GM21529 (cell line): ENCODE measurements at regions not wholly inside any gene's neighbourhood (a gene's known extent, or its start where the extent isn't known, plus 50 kb on each side); places are given as distances from the start of the nearest gene placed in this dataset.

Source experiments
- ATAC-seq: cut with Tn5 transposase; IDR thresholded peaks from one replicate; pipeline ENCODE4 v1.9.1; 2021; ENCODE audit not compliant: unreplicated experiment

DNA sequence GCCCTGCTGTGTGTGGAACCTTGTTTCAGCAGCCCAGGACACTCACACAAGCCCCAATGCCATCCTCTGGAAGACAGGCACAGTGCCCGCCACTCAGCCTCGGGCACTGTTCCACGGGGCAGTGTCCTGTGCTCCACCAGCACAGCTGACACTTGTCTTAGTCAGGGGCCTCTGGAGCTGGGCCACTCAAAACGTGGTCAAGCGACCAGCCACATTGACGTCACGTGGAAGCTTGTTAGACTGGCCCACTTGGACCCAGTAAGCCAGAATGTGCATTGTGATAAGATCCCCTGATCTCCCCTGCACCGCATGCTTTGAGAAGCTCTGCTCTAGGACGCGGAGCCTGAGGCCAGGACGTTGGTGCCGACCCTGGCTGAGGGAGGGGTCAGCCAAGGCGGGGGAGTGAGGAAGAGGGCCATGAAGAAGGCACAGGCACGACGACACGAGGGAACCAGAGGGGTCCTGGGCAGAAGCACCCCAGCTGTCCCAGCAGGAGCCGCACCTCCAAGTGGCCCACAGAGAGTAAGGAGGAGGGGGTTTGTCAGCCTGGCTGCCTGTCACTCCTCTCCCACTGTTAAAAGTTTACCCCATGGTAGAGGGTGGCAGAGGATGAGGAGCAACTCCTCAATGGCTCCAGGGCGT, 64.6 kb downstream of the LINC01488 start:
- no peak for ATAC-seq

DNA sequence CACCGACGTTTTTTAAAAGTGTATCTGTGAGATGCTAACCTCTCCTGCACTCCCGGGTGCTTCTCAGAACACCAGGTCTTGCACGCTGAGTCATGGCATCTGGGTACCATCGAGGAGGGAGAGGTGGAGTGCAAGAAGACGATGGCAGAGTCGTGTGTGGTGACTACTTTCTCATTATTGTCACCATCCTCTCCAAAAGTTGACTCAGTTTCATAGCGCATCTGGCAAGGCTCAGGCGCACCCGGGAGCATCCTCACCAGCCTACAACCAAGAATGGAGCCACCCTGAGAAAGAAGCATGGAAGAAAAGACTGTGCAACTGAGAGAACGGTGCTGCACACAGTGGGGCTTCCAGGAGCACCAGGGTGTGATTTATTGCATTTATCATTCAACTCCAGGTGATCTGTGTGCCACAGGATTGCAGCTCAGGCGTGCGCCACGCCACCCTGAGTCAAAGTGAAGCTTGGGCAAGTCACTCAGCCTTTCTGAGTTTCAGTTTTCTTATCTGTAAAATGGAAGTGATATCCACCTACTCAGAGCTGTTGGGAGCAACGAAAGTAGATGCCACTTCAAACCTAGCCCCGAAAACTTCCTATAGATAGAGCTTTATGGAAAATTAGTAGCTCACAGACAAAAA, 65.4 kb downstream of the LINC01488 start:
- peak; percentile 76 for ATAC-seq

DNA sequence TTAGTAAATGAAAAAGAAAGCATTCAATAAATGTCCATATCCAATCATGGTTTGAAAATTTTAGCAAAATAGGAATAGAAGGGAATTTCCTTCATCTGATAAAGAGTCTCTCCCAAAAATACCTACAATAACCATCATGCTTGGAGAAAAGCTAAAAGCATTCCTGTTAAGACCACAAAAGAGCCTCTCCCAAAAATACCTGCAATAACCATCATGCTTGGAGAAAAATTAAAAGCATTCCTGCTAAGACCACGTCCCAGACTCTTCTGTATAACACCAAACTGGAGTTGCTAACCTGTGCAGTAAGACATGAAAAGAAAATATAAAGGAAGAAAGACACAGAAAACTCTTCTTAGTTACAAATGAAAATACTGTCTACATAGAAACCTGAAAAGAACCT, 69.4 kb downstream of the LINC01488 start:
- ATAC-seq, result no peak

DNA sequence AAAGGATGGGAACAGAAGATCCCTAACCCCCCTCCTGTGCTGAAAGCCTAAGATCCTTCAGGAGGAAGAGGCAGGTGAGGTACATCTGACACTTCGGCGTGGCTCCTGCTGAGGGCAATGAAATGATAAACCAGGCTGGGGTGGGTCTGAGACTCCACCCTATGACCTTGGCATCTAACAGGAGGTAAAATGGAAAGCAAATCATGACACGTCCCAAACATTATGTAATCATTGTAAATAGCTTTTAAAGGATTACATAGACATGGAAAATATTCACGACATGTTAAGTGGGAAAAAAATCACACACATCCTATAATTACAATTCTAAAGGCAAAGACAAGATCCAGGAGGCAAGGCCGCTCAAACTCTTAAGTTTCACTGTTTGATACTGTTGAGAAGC, 70.5 kb downstream of the LINC01488 start:
- ATAC-seq, result no peak

DNA sequence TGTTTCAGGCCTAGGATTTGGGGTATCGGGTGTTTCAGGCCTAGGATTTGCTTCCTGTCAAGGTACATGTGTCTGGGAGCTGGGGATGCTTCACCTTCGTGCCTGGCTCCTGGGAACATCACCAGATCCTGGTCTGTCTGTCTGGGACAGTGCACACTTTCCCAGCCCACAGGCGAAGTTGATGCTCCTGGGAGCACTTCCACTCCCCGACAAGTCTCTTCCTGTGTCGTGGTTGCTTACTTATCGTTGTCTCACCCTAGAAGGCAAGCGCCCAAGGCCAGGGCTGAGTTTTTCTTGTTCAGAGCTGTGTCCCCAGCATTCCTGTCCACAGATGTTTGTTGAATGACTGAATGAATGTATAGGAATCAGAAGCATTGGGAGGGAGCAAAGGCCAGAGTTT, 71.5 kb downstream of the LINC01488 start:
- ATAC-seq, result no peak

DNA sequence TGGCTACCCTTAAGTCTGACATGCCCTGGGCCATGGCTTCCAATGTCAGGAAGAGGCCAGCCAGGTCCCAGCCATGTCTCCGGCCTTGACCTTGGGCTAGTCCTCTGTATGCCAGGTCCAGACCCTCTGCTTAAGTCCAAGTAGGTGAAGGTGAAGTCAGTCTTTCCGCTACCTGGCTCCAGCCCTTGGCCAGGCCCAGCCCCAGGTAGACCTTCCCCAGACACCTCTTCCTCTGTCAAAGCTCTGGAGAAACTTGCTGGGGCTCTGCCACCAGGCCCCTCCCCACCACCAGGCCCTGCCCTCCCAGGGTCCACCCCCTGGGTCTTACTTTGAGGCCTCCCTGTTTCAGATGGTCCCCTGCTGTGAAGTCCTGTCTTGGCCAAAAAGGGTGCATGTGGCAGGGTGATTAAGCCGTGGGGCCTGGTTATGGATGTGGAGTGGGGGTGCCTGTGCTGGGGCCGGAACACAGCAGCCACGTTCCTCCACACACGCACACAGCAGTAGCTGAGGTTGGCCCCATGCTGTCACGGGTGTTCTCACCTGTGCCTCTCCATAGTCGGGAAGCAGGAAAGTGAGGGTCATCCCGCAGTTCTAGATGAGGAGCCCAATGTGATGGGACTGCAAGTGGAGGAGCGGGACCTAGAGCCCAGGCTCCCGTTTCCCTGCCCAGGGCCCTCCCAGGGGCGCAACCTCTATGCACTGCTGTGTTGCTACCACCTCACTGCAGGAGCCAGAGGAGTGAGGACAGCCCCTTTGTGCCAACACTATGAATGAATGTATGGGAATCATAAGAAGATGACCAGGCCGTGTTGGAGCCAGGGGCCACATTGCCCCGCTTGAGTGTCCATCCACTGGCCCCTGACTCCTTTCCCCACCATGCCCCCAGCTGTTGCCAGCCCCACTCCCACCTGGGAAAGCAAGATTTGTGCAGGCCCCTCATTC, 72.2 kb downstream of the LINC01488 start:
- no peak for ATAC-seq

DNA sequence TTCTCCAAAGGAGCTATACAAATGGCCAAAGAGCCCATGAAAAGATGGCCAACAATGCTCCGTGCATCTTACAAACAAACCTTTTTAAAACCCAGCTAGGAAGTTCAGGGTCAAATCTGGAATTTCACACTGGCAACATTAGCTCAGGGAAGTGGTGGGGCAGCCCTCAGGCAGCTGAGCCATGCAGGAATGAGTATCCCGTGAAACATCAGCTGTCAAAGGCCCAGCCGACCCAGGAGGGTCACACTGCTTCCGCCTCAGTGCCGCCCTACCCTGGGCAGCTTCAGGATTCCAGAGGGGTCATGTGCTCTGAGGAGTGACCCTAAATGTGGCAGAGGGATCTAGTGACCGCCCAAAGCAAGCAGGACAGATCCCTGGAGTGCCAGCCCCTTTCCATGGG, 73.4 kb downstream of the LINC01488 start:
- ATAC-seq, result no peak

DNA sequence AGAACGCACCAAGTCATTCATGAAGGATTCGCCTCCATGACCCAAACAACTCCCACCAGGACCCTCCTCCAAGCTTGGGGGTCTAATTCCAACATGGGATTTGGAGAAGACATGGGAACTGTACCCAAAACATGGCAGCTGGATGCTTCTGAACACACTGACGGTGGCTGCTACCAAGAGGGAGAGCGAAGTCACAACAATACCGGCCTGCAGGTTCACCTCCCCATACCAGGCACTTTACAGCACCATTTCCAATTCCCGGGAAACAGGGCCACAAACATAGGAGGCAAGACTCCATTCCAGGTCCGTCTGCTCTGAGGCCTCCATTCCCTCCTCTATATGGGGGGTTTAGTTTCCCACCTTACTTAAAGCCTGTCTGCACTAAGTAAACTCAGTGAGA, 75.8 kb downstream of the LINC01488 start:
- no peak for ATAC-seq

DNA sequence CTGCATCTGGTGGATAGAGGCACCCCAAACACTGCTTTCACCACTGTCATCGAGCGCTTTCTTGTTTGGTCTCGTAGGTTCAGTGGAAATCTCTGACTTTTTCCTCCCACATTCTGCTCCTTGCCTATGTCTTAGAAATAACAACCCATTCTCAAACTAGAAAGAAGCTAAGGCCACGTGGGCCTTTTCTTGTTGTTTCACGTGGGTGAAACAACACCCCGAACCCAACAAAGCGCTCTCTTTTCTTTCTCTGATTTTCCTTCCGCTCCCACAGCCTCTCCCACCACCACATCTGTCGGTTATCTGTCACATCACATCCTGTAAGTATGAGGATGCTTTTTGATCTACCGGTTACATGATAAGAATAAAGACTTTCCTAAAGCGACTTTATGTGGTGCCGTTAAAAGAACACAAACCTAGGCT, 77.1 kb downstream of the LINC01488 start:
- no peak for ATAC-seq

DNA sequence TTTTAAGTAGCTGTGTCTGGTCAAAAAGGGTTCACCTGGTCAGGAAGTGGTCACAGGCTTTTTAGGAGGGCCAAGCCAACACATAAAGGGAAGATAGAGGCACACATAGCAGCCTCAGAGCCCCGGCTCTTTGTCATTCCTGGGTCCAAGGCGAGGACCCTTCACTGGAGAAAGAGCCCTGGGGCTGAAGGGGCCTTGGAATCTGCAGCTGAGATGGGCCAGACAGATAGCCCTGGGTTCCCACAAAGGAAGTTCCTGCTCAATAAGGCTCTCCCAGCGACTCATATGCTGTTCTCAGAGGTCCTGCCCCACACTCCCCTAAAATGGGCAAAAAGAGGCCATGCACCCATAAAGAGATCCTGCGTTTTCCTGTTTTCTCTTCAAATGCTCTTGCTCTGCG, 77.7 kb downstream of the LINC01488 start:
- no peak for ATAC-seq

DNA sequence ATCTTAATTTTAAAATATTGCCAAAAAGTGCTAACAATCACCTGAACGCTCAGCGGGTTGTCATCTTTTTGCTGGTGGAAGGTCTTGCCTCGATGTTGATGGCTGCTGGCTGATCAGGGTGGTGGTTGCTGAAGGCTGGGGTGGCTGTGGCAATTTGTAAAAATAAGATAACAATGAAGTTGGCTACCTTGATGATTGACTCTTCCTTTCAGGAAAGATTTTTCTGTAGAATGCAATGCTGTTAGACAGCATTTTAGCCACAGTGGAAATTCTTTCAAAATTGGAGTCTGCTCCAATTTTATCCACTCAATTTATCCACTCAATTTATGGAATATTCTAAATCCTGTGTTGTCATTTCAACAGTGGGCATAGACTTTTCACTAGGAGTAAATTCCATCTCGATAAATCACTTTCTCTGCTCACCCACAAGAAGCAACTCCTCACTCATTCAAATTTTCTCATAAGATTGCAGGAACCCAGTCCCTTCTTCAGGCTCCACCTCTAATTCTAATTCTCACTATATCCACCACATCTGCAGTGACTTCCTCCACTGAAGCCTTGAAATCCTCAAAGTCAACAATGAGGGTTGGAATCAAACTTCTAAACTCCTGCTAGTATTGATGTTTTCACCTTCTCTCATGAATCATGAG, 78.8 kb downstream of the LINC01488 start:
- ATAC-seq, result no peak

DNA sequence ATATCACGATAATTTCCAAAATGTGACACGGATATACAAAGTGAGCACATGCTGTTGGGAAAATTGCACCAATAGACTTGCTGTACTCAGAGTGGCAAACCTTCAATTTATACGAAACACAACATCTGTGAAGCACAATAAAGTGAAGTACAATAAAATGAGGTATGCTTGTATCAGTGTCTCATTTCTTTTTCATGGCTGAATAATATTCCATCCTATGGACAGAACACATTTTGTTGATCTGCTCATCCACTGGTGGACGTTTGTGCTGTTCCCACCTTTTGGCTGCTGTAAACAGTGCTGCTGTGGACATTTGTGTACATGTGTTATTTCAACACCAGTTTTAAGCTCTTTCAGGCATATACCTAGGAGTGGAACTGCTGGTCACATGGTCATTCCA, 78.7 kb upstream of the CCND1 start:
- no peak for ATAC-seq

DNA sequence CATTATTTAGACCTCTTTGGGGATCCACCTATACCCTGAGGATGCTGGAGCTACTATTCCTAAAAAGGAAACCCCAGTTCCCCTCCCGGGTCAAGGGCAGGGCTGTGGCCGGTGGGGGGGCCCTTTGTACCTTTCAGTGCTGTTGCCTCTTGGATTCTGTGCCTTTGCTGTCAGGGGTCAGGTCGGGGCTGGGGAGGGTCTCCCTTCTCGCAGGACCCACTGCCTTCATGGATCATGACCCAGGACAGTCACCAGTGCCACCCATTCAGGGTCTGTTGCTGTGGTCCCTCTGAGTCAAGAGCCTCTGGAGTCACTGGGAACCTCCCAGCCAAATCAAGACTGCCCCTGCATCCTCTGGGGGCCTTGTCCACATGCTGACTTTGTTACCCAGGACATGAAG, 78.1 kb upstream of the CCND1 start:
- no peak for ATAC-seq

DNA sequence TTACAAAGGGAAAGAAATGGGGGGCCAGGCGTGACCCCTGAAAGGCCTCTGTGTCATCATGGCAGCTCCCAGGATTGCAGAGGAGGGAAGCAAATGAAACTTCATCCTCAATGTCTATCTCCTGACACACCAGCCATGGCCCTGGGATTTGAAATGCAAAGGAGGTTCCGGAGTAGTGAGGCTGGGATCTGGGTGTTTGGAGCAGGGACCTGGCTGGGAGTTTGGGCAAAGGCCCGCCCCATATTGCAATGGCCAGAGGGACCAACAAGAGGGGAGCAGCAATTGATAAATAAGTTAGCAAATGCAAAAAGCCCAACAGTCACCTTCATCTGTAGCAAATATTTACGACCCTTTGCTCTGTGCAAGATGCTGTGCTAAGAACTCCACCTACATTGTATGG, 77.7 kb upstream of the CCND1 start:
- ATAC-seq, result no peak

DNA sequence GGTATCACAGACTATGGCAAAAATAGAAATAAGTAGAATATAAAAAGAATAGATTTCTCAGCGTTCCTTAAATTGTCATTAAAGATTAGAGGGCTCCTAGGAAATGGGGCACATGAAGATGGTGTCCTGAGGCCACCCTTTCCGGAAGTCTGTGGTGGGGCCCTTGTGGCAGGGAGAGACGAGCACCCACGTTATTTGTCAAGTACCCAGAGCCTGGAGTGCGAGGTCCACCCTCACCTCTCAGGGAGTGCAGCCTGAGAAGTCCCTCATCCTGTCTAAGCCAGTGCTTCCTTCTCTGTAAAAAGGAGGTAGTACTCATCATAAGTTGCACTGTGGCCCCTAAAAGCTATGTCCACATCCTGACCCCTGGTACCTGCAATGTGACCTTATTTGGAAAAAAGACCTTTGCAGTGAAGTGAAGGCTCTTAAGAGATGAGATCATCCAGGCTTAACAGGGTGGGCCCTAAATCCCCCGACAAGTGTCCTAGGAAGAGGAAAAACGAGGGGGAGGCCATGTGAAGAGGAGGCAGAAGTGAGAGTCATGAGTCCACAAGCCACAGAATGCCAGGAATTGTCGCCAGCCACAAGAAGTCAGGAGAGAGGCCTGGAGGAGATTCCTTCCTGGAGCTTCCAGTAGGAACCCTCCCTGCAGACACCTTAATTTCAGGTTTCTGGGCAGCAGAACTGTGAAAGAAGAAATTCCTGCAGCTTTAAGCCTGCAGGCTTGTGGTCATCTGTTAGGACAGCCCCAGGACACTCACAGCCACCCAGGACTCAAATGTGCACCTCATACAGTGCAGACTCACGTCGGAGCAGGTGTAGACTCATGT, 76.8 kb upstream of the CCND1 start:
- no peak for ATAC-seq

DNA sequence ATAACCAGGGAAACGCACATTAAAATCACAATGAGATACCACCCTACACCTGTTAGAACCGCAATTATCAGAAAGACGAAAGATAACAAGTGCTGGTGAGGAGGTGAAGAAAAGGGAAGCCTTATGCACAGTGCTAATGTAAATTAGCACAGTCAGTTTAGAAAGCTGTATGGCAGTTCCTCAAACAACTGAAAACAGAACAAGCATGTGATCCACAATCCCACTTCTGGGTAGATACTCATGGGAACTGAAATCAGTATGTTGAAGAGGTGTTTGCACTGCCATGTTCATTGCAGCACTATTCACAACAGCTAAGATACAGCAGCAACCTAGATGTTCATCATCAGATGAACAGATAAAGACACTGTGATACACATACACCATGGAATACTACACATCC, 75.0 kb upstream of the CCND1 start:
- ATAC-seq, result no peak

DNA sequence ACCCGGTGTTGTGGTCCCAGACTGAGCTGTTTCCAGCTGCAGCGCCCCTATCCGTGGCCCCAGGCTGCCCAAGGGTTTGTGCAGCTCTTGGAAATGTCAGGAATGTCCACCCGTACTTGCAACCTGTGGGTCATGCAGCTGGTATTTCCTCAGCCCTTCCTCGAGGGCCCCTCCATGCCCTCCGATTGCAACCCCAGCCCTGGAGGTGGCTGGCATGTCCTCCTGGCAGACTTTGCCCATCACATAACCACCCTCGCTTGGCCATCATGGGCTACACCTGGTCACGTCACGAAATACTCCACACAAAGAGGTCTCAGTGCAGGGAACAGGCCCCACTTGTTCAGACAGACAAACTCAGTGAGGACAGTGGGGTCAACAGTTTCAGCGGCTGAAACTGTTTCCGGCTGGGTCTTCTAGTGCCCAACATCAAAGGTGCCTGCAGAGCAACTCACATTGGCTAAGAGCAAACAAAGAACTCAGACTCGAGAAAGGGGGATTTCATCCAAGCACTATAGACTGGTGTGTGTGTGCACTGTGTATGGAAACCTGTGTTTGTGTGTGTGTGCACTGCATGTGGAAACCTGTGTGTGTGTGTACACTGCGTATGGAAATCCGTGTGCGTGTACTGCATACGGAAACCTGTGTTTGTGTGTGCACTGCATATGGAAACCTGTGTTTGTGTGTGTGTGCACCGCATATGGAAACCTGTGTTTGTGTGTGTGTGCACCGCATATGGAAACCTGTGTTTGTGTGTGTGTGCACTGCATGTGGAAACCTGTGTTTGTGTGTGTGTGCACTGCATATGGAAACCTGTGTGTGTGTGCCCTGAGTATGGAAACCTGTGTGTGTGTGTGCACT, 72.8 kb upstream of the CCND1 start:
- ATAC-seq, result no peak

DNA sequence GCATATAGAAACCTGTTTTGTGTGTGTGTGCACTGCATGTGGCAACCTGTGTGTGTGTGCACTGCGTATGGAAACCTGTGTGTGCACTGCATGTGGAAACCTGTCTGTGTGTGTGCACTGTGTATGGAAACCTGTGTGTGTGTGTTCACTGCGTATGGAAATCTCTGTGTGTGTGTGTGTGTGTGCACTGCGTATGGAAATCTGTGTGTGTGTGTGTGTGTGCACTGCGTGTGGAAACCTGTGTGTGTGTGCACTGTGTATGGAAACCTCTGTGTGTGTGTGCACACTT, 72.2 kb upstream of the CCND1 start:
- no peak for ATAC-seq

DNA sequence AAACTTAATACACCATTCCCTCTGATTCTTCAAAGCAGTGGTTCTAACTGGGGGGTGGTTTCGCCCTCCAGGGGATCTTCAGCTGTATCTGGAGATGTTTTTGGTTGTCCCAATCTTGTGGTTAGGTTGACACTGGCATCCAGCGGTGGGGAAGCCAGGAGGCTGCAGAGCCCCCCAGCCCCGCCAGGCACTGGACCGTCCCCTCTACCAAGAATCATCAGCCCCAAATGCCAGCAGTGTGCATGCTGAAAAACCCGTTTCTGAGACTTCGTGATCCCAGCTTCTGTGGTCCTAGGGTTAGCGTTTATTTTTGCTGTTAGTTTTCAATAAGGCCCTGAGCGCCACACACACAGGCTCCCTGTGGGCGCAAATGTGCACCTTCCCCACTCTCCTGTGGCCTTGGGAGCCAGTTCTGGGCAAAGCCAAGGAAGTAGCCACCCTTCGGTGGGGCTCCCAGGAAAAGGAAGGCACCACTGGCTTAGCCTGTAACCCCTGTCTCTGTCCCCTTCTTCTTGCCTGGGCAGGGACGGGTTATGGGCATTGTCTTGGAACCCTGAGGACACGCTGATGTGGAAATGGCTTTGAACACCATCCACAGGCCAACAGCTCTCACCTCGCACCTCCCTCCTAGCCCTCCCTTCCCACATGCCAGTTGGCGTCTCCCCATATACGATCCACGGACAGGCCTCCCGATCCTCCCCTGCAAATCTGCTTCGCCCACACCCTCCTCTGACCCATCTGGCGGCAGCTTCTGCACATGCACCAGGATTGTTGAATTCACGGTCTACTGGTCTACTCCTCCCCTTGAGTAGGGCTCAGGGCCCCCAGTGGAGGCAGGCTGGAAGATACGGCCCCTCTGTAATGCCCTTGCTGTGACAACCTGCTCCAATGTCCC, 71.4 kb upstream of the CCND1 start:
- no peak for ATAC-seq
